HEK293T (cell line): ENCODE measurements at regions not wholly inside any gene's neighbourhood (a gene's known extent, or its start where the extent isn't known, plus 50 kb on each side); places are given as distances from the start of the nearest gene placed in this dataset.

Source experiments
- CTCF ChIA-PET: fragments of 350-600 bp; formaldehyde crosslinking; extraction: SDS; loops from one replicate; lab custom pipeline; 2021; ENCODE audit warnings: antibody characterized with exemption, inconsistent platforms; lab: Yijun Ruan, JAX
- POLR2A ChIA-PET: fragments of 350-600 bp; formaldehyde crosslinking; extraction: SDS; loops from one replicate; lab custom pipeline; 2020; ENCODE audit warnings: antibody characterized with exemption, inconsistent platforms; lab: Yijun Ruan, JAX
- DNase-seq: peaks from one replicate; pipeline ENCODE4 v3.0.0; 2012; ENCODE audit warnings: mixed read lengths; ENCODE audit errors: extremely low spot score
- ARNT ChIP-seq: fragments of 450-650 bp; IDR thresholded peaks from 2 replicates; pipeline ENCODE4 v1.6.1; 2017; ENCODE audit warnings: mild to moderate bottlenecking
- BHLHE40 ChIP-seq: fragments of 450-650 bp; IDR thresholded peaks from 2 replicates; pipeline ENCODE4 v1.6.1; 2016; ENCODE audit warnings: mild to moderate bottlenecking, moderate library complexity, borderline replicate concordance
- CTBP1 ChIP-seq: fragments of 450-650 bp; IDR thresholded peaks from 2 replicates; pipeline ENCODE4 v1.6.1; 2016; ENCODE audit warnings: borderline replicate concordance
- ELF4 ChIP-seq: fragments of 450-650 bp; IDR thresholded peaks from 2 replicates; pipeline ENCODE4 v1.6.1; 2017; ENCODE audit warnings: antibody characterized with exemption
- FOXA1 ChIP-seq: fragments of 450-650 bp; IDR thresholded peaks from 2 replicates; pipeline ENCODE4 v1.6.1; 2016; ENCODE audit warnings: mild to moderate bottlenecking
- FOXK2 ChIP-seq: fragments of 450-650 bp; IDR thresholded peaks from 2 replicates; pipeline ENCODE4 v1.6.1; 2016; ENCODE audit warnings: mild to moderate bottlenecking
- FOXM1 ChIP-seq: fragments of 450-650 bp; IDR thresholded peaks from 2 replicates; pipeline ENCODE4 v1.6.1; 2017; ENCODE audit warnings: mild to moderate bottlenecking, borderline replicate concordance
- HDGF ChIP-seq: fragments of 450-650 bp; IDR thresholded peaks from 2 replicates; pipeline ENCODE4 v1.6.1; 2017; ENCODE audit warnings: antibody characterized with exemption, borderline replicate concordance
- L3MBTL2 ChIP-seq: fragments of 450-650 bp; conservative IDR thresholded peaks from 2 replicates; pipeline ENCODE4 v1.6.1; 2016; ENCODE audit warnings: mild to moderate bottlenecking
- LEF1 ChIP-seq: fragments of 450-650 bp; IDR thresholded peaks from 2 replicates; pipeline ENCODE4 v1.6.1; 2017; ENCODE audit warnings: mild to moderate bottlenecking, borderline replicate concordance
- NFRKB ChIP-seq: fragments of 450-650 bp; IDR thresholded peaks from 2 replicates; pipeline ENCODE4 v1.6.1; 2016; ENCODE audit warnings: mild to moderate bottlenecking, moderate library complexity
- SP1 ChIP-seq: fragments of 450-650 bp; IDR thresholded peaks from 2 replicates; pipeline ENCODE4 v1.6.1; 2017
- SUZ12 ChIP-seq: fragments of 450-650 bp; IDR thresholded peaks from 2 replicates; pipeline ENCODE4 v1.6.1; 2016; ENCODE audit warnings: mild to moderate bottlenecking
- TARDBP ChIP-seq: fragments of 450-650 bp; IDR thresholded peaks from 2 replicates; pipeline ENCODE4 v1.6.1; 2016
- ZNF384 ChIP-seq: fragments of 450-650 bp; IDR thresholded peaks from 2 replicates; pipeline ENCODE4 v1.6.1; 2016
- TF ChIP-seq, protein P1 (sequence below): fragments of 450-650 bp; IDR thresholded peaks from 2 replicates; pipeline ENCODE4 v1.6.1; 2016

DNA sequence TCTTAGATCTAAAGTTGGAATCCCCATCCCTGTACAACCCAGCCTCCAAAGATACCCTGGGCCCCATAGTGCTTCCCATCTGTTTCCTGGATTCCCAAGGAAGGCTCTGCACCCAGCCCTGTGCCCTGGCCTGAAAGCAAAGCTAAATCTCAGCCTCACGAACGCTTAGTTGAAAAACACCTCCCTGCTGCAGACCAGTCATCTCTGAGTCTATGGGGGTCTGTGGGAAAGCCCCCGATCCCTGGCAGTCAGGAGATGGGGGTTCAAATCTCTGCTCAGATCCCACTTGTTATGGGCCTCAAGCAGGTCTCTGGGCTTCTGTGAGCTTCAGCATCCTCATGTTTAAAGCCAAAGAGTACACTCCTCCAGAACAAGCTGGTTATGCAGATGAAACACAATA is 210.5 kb upstream of the GRIK3 start:
- no peak for TF ChIP-seq SP1
- TF ChIP-seq TARDBP, result no peak
- no peak for TF ChIP-seq SUZ12
- TF ChIP-seq FOXM1, result no peak
- TF ChIP-seq L3MBTL2, result no peak
- TF ChIP-seq ZNF384, result no peak
- no peak for TF ChIP-seq BHLHE40
- TF ChIP-seq, protein P1, sequence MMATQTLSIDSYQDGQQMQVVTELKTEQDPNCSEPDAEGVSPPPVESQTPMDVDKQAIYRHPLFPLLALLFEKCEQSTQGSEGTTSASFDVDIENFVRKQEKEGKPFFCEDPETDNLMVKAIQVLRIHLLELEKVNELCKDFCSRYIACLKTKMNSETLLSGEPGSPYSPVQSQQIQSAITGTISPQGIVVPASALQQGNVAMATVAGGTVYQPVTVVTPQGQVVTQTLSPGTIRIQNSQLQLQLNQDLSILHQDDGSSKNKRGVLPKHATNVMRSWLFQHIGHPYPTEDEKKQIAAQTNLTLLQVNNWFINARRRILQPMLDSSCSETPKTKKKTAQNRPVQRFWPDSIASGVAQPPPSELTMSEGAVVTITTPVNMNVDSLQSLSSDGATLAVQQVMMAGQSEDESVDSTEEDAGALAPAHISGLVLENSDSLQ, result no peak
- TF ChIP-seq HDGF, result no peak
- TF ChIP-seq ARNT, result no peak
- TF ChIP-seq LEF1, result no peak
- TF ChIP-seq FOXA1, result no peak
- TF ChIP-seq NFRKB, result no peak
- TF ChIP-seq FOXK2, result no peak
- TF ChIP-seq ELF4, result no peak
- TF ChIP-seq CTBP1, result no peak
- POLR2A ChIA-PET, result no interaction called here
- CTCF ChIA-PET, result no interaction called here
- DNase-seq, result no peak

DNA sequence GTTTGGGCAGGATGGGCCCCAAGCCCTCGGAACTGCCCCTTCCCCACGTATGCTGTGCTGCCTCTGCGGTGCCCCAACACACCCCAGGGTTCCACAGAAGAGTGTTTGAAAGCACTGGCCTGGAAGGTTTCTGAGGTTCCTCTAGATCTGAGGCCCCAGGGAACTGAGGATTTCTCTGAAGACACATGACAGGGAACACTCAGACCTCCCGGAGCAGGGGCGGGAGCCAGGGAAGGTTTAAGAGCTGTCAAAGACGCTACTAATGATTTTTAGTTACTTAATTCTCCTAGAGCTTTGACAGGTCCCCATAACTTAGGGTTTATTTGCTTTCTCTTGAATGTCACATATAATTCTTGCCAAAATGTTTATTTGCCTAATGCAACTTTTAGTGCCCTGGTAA is 212.3 kb upstream of the GRIK3 start:
- ChIA-PET CTCF (interaction anchor here (0.8 kb wide), 1 partner anchor 15 kb away, joined by 3 read pairs; no protein-coding TSS in a partner anchor), POLR2A (no interaction called here)
- TF ChIP-seq ZNF384 (no peak), ARNT (no peak), FOXK2 (no peak), TARDBP (no peak), CTBP1 (no peak), ELF4 (no peak), BHLHE40 (no peak), LEF1 (no peak), SUZ12 (no peak), L3MBTL2 (no peak), FOXA1 (no peak), HDGF (no peak), SP1 (no peak), NFRKB (no peak), FOXM1 (no peak)
- TF ChIP-seq, protein P1, result no peak
- DNase-seq, result no peak

DNA sequence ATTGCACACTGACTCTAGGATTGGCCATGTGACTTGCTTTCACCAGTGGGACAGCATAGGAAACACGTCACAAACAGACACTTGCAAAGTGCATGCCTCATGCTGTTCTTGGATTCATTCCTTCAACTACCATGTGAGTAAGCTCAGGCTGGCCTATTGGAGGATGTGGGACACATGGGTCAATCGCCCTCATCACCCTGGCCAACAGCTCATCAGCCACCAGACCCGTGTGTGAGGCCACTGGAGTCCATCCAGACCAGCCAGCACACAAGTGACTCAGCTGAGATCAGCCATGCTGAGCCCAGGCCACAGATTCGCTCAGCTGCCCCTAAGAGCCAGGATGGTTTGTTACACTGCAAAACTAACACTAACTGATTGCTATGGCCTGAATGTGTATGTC is 216.1 kb upstream of the GRIK3 start:
- POLR2A ChIA-PET, result no interaction called here
- CTCF ChIA-PET, result no interaction called here
- TF ChIP-seq FOXM1, result no peak
- no peak for TF ChIP-seq SP1
- no peak for TF ChIP-seq HDGF
- TF ChIP-seq LEF1, result no peak
- no peak for TF ChIP-seq CTBP1
- no peak for TF ChIP-seq TARDBP
- no peak for TF ChIP-seq BHLHE40
- no peak for TF ChIP-seq NFRKB
- no peak for TF ChIP-seq ZNF384
- no peak for TF ChIP-seq ARNT
- TF ChIP-seq FOXK2, result no peak
- no peak for TF ChIP-seq FOXA1
- no peak for TF ChIP-seq ELF4
- TF ChIP-seq L3MBTL2, result no peak
- DNase-seq, result no peak

DNA sequence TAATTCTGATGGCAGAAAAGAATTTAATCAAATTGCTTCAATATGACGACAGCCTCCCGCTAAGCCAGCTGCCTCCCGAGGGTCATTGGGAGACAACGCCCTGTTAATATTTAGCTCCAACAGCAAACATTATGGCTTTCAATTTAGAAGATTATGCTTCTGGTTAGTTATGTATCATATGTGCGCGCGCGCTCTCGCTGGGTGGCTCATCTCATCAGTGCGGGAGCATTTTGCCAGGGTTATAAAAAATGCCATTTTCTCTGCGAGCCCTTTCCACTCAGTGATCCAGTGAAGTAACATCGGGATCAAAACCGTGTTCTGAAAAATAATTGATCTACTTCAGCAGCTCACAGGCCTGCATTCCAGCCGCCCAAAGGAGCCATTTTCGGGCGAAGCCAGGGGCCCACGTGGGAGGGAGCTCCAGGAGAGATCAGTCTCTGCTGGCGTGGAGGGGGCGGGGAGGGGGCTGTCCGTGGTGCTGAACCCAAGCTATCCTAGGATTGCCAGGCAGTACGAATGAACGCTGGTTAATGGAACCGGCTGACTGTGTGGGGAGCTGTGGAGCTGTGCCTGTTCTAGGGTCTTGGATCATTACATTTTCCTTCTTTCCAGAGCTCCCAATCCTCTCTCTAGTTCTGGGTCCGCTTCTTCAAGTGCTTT is 219.1 kb upstream of the ZC3H12A start:
- ChIA-PET CTCF (no interaction called here), POLR2A (no interaction called here)
- peak; percentile 69 for DNase-seq
- TF ChIP-seq LEF1 (no peak), CTBP1 (no peak)

DNA sequence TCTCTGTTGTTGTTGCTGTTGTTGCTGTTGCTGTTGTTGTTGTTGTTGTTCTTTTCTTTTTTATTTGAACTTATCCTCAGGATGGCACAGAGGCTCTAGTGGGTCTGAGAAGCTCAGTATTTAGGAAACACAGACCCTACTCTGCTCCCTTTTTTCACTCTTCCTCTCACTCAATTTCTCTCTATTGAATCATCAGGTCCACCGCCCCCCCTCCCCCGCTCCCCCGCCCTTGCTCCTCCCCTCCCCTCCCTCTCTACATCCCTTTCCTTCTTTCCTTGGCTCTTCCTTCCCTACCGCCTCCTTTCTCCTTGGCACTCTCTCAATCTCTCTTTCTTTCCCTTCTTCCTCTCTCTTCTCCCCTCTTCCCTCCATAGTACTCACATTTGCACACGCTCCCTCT is 218.5 kb upstream of the ZC3H12A start:
- no peak for DNase-seq
- ChIA-PET POLR2A (no interaction called here), CTCF (no interaction called here)
- TF ChIP-seq ARNT, result no peak
- TF ChIP-seq HDGF, result no peak
- TF ChIP-seq ELF4, result no peak
- TF ChIP-seq BHLHE40, result no peak
- no peak for TF ChIP-seq FOXA1
- no peak for TF ChIP-seq ZNF384
- no peak for TF ChIP-seq TARDBP
- no peak for TF ChIP-seq NFRKB
- no peak for TF ChIP-seq CTBP1
- no peak for TF ChIP-seq SUZ12

DNA sequence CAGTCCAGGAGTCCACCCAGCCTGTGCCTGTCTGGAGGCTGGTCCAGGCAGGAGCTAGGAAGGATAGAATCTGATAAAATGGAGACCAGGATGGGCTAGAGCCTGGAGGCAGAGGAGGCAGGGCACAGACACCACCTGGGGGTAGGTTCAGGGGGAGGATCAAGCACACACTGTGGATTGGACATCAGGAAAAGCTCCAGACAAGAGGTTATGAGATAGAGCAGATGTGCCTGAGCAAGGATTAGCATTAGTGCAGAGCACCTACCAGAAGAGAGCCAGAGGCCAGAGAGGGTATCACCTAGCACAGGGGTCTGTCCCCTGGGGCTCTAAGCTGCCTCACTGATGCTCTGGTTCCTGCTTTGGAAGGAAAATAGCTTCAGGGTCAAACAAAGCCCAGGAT is 216.7 kb upstream of the ZC3H12A start:
- no peak for DNase-seq
- TF ChIP-seq FOXA1, result no peak
- TF ChIP-seq ZNF384, result no peak
- ChIA-PET CTCF (interaction anchor here (1.0 kb wide), 1 partner anchor 85 kb away, joined by 3 read pairs; no protein-coding TSS in a partner anchor), POLR2A (no interaction called here)

DNA sequence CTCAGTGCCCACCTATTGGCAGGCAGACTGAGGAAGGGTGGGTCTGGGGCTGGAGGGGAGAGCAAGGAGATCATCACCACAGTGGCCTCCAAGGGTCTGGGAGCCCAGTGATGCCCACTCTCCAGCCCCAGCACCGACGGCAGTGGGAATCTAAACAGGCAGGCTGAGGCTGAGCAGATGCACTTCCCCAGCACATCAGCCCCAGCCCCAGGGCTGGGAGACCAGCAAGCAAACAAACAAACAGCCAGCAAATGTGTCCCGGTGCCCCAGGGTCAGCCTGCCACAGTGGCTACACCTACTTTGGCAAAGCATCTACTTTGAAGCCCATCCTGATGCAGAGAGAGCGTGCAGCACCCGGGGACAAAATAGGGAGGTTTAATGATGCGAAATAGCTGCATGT is 216.3 kb upstream of the ZC3H12A start:
- ChIA-PET POLR2A (no interaction called here), CTCF (interaction anchor here (1.0 kb wide), 1 partner anchor 85 kb away, joined by 3 read pairs; no protein-coding TSS in a partner anchor)
- no peak for DNase-seq
- TF ChIP-seq, protein P1, result no peak
- TF ChIP-seq ZNF384 (no peak), FOXK2 (no peak), BHLHE40 (no peak), LEF1 (no peak), L3MBTL2 (no peak), TARDBP (no peak), FOXM1 (no peak), ARNT (no peak), ELF4 (no peak), NFRKB (no peak), SUZ12 (no peak)
